Right ventricle myocardium inferior (tissue), 1 donor: ENCODE measurements at regions not wholly inside any gene's neighbourhood (a gene's known extent, or its start where the extent isn't known, plus 50 kb on each side); places are given as distances from the start of the nearest gene placed in this dataset.

ENCODE experiments used
- ATAC-seq: fragments of 200-7000 bp; cut with Tn5 transposase; one replicate; pipeline ENCODE4 v1.9.1; 2020; ENCODE audit warnings: mild to moderate bottlenecking, moderate library complexity
- DNase-seq: peaks from one replicate; pipeline ENCODE4 v3.0.0; 2021; ENCODE audit errors: missing footprints
- intact Hi-C: fragments of 100-400 bp; cut with DNase I; formaldehyde crosslinking; loops from one replicate; pipeline ENCODE4 v1.11.0; 2022
- donor health status: DM: no; HTN: yes; CAD: no; lungs with severe emphysema.

DNA sequence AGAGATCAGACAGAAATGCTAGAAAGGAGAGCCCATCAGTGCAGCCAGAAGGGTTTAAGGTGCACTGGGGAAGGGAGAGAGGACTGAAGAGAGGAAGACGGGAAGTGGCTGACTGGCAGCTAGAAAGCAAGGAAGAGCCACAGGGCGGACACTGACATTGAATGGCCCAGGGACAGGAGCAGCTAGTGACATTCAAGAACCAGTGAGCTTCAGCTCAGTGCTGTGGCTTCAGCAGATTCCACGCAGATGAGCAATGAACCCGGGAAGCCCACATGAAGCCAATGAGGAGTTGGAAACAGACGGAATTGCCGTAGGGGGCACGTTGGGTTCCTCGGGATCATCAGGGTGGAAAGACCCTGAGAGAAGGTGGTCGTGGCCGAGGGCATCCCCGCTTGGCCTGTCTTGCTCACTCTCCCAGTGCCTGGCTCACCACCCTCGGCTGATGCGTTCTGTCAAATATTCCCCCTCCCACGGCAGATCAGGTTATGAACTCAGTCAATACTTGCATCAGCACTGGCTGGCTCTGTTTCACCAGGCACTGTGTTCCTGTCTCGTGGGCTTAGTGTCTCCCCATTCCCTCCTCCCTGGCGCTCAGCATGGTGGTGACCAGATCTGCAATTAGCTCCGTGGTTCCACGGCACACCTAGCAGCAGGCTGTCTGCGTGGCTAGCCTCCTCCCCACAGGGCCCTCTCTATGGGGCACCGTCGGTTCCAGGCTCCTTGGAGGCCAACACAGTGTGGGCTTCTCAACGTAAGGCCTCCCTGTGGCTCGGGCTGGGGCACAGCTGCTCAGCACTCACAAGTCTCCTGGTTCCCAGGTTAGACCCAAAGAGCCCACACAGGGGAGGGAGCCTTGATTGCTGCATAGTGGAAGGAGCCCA lies 145.5 kb downstream of the TRIM29 start:
- DNase-seq (no peak), ATAC-seq (no peak)
- intact Hi-C loops = no loop called here

DNA sequence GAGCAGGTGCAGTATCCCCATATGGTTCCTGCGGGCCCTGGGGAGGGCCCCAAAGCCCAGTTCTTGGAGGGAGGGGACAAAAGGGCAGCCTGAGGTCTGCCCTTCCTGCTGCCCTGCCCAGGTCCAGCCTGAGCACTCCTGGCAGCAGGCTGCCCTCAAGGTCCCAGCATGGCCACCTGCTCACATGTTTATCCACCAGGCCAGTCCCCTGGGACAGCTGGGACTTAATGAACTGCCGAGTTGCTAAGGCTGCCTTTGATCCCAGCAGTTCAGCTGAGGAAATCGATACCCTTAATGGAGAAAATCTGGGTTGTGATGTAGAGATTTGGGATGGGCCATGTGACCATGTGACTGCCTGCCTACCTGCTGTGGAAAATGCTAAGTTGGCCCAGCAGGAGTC lies 146.2 kb downstream of the TRIM29 start:
- ATAC-seq (no peak), DNase-seq (no peak)
- intact Hi-C loops = no loop called here

DNA sequence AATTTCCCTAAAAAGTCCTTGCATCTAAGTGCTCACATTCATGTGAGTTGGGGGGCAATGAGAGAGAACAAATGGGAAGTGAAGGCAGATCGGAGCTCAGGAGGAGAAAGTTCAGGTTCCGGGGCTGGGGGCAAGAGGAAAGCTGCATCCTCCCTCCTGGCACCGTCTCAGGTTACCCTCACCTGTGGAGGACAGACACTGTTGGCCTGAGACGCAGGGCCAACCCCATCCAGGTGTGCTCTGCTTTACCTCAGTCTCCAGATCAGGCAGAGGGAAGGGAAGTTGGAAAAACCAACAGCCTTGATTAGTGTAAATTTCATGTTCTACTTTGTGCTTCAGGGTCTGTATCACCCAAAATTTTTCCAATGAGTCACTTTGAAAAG lies 146.9 kb downstream of the TRIM29 start:
- DNase-seq (no peak), ATAC-seq (no peak)
- intact Hi-C loops = no loop called here

DNA sequence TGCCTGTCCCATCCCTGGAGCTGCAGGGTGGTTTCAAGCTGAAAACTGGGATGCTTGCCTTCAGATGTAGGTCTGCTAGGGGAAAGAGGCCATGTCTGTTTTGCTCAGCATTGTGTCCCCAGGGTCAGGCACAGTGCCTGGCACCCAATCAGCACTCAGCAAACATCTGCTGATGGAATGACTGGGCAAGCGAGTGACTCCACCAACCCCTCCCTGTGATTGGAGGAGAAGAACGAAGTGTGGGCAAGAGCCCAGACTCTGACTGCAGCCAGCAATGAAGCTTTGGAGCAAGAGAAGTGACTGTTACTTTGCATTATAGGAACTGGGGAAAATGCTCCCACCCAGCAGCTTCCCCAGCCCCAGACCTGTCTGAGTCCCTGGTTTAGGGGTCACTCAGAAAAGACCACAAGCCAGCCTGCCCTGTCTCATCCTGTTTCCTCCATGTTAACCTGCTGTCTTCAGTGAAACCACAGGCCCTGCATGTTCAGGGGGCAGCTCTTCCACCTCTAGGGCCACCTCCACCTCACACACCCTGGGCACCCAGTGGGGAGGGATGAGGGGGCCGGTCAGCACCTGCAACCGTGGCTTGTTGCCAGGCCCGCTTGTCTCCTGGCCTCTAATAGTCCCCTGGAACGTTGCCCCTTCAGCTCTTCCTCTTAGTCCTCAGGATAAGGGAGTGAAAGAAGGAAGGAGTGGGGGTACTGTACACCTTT lies 147.4 kb downstream of the TRIM29 start:
- DNase-seq (peak; percentile 76), ATAC-seq (peak; percentile 86)
- intact Hi-C loops = no loop called here

DNA sequence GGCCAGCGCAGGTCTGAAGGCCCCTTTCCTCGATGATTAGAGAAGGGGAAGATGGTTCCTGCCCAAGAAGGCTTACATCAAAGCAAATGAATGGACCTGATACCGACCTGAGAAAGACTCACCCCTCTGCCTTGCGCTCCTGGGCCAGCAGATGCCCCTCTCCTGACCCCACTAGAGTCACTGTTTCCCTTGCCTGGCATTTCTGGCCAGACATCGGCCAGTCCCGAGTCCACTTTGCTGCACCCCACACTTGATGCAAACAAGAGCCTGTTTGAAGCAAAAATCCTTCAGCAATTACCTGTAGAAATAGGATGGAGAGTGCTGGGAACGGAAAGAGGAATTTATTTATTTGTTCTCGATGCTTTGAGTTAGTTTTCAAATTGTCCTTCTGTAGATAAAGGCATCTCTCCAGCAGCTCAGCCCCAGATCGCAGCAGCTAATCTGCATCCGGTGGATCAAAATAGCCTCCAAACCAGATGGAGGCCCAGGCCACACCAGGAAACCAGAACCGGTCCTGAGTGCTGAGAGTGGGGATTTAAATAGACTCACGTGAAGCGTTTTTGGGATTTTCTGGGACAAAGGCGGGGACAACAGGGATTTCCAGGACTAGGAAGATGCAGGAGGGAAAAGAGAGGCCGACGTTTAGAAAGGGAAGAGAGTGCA lies 148.6 kb downstream of the TRIM29 start:
- intact Hi-C loops = no loop called here
- DNase-seq (no peak), ATAC-seq (no peak)

DNA sequence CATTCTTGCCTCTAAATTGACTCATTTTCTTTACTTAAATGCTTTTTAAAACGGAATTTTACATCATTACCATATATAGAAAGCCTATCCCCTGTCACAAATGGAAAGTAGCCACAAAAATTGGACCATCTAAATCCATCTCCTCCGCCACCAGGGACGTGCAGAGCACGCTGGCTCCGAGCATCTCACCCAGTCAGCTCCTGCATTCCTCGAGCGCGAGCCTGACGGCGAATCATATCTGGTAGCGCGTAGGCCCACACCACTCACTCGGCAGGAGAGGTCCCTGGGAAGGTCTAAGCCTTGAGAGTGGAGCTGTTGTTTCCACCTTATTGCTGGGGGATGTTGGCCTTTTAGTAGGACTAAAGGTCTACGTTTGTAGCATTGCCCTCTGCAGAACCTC lies 152.4 kb downstream of the TRIM29 start:
- intact Hi-C loops = no loop called here
- no peak for DNase-seq
- ATAC-seq = no peak

DNA sequence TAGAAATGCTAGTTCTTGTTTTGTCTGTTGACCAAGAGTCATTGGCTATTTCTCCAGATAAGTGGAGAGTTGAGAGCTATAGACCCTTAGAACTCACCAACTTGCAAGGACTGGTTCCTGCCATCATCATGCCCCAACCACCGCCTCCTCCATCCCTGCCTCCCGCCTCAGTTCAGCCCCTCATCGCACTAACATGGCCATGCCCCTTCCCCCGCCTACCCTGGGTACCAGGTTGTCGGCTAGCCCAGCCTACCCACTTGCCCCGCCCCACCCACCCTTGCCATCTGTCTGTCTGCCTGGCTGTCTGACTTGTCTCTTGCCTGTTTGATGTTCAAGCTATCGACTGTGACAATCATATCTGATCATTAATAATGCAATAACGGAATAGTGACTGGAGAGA lies 154.1 kb downstream of the TRIM29 start:
- no peak for DNase-seq
- intact Hi-C loops = no loop called here
- no peak for ATAC-seq

DNA sequence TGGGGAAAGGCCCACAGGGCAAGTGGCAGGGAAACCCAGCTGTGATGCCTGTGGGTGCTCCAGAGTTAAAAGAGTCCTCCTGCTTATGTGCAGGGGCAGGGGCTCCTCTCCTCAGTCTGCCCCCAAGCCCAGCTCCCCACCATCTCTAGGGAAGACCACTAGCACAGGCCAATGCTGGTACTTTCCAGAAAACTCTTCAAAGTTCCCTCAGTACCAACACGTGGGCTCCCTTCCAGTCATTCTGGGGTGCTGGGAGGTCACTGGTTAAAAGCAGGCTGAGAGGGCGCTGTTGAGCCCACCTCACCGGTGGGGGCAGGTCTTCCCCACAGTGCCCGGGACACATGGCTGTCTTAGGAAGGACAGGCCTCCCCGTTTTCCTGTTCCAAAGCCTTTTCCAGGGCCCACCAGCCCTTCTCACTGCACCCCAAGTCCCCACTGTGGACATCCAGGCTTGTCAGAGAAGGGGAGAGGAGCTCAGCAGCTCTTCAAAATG lies 154.6 kb downstream of the TRIM29 start:
- DNase-seq = no peak
- intact Hi-C loops = no loop called here
- no peak for ATAC-seq

DNA sequence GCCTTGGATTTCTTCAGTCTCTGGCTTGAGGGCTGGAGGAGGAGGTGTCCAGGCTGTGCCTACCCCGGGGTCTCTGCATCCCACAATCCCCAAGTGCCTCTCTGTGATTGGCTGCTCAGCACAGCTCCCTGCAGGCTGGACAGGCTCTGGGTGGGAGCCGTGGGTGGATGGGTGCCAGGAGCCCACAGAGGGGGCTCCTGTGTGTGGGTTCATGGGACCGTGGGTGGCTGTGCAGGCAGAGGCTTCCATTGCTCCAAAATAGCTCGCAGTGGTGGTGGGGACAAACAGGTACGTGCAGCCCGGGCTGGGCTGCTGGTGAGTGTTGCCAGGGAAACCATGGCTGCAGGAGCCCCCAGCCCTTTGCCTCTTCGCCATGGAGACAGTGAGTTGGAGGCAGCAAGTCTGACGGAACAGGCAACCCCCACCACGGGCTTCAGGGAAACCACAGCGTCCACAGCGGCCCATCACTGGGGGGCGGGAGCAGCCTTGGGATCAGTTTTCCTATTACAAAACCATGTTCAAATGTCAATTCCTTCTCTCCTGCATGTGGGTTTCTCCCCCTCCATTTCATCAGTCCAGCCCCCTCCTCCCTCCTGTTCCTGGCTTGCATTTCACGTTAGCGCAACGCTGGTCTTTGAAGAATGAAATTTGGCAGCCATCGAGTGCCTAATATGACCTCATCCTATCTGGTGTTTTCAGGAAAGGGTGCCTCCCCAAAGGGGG lies 155.2 kb downstream of the TRIM29 start:
- DNase-seq (no peak), ATAC-seq (peak; percentile 36)

DNA sequence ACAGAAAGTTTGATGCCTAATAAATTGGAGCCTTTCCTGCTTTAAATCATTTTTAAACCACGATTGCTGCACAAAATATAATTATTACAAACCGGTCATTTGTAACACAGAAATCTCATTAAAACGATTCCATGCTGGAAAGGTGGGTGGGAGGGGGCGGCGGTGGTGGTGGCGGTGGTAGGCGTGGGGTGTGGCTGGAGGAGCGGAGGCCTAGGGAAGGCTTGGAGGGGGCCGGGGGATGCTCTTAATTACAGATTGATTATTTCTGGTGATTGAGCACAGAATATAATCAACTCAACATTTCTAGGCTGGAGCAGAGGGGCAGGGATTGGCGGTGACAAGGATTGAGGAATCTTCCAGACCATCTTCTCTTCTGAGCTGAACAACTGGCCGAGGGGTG lies 157.5 kb downstream of the TRIM29 start:
- no peak for DNase-seq
- intact Hi-C loops = no loop called here
- ATAC-seq = no peak

More for the DNA sequence above, 155.2 kb downstream of the TRIM29 start:
- intact Hi-C loops = no loop called here

DNA sequence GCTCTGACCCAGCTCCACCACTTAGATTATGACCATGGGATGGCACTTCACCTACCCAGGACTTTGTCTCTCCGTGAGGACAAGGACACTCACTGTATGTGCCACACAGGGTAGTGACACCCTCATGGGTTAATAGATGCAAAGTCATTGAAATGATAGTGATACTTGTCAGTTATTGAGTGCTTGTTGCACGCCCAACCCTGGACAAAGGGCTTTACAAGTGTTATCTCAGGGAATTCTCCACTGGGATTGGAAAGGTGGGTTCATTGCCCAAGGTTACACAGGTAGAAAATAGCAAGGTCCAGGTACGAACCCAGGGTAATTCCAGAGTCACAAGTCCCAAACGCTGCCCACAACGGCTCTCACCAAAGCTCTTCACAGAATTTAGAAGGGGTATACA lies 158.2 kb downstream of the TRIM29 start:
- ATAC-seq (no peak), DNase-seq (no peak)
- intact Hi-C loops = no loop called here

DNA sequence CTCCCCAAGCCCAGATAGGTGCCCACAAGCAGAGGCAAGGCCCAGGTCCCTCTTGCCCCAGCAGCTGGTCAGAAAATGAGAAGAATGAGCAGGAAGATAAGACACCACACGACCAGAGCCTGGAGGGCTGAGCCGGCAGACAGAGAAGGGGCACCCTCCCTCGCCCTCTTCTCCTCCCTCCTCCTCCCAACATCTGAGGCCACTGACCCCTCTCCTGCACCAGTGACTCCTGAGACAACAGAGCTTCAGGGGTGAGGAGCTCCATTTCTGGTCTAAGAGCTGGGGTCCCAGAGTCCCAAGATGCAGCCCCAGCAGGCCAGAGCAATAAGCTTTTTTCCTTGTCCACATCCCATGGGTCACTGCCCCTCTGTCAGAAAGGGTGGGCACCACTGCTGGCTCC lies 159.2 kb downstream of the TRIM29 start:
- intact Hi-C loops = no loop called here
- no peak for DNase-seq
- no peak for ATAC-seq

DNA sequence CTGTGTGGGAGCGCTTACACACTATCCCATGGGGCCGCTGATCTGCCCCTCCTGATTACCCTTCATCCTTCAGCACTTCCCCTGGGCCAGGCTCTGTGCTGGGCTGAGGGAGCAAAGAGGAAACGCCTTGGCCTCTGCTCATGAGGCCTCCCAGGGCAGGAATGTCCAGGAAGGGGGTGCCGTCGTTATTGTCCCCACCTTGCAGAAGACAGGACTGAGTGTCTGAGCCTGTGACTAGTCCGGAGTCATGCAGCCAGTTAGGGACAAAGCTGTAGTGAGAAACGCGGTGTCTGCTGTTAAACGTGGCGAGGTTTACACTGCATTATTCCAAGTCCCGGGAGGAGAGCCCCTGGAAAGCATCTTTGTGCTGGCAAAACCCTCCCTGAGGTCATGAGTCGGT lies 160.0 kb downstream of the TRIM29 start:
- no peak for DNase-seq
- no peak for ATAC-seq
- intact Hi-C loops = no loop called here

DNA sequence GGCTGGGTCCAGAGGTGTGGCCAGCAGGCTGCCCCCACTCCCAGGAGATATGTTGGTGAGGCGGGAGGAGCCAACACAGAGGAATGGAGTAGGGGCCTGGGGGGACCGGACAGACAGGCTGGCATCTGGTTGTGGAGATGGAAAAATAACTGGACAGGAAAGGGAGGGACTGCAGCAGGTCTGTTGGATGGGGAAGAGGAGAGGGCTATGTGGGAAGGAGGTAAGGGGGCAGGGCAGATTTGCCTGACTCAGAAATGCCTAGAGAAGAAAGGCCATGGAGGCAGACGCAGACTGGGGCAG lies 160.4 kb downstream of the TRIM29 start:
- DNase-seq (no peak), ATAC-seq (no peak)
- intact Hi-C loops = no loop called here

DNA sequence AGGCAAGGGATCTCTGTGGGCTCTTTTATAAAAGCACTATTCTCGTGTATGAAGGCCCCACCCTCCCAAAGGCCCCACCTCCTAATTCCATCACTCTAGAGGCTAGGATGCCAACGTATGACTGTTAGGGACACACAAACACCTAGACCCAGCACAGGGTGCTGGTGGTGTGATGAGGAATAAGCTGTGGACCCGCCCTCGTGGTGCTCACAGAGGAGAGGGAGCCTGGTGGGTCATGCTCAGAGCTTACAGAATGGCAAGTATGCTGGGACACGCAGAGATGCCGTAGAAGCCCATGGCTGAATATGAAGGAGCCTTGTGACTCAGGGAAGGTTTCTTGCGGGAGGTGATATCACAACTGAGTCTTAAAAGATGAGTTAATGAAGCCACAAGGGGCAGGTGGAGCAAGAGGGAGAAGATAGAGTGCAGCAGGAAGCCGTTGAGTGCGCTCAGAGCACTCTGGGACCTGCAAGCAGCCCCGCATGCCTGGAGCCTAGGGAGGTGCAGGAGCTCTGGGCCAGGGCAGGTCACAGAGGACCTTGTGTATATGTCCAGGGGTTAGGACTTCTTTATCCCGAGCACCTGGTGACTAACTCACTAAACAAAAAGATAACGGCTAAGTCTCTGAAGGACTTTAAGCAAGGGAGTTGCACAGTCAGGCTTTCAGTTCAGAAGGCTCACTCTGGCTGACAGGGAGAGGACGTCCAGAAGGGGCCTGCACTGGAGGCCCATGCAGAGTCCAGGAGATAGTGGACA lies 160.9 kb downstream of the TRIM29 start:
- intact Hi-C loops = no loop called here
- DNase-seq = no peak
- ATAC-seq = no peak

DNA sequence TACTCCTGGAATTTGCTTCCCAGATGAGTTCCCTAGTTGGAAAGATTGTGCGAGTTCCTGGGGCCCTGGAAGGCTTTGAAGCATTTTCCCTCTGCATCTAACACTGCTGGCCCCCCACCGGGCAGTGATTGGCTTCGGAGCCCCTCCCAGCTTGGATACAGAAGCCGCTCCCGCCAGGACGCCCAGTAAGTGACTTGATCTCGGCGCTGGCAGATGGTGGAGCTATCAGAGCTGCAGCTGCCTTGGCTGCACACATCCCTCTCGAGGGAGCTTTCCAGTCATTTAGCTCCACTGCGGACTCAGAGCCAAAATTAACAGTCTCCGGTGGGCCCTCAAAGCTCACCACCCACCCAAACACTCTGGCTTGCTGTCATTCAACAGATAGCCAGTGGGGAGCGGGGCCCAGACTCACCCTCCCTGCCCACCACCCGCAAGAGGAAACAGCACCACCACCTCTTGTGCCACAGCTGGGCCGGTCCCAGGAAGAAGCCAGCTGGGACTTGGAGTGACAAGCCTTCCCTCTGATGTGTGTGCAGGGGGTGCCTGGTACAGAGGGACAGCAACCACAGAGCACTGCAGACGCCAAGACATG lies 162.3 kb downstream of the TRIM29 start:
- intact Hi-C loops = no loop called here
- ATAC-seq (peak; percentile 36), DNase-seq (no peak)

DNA sequence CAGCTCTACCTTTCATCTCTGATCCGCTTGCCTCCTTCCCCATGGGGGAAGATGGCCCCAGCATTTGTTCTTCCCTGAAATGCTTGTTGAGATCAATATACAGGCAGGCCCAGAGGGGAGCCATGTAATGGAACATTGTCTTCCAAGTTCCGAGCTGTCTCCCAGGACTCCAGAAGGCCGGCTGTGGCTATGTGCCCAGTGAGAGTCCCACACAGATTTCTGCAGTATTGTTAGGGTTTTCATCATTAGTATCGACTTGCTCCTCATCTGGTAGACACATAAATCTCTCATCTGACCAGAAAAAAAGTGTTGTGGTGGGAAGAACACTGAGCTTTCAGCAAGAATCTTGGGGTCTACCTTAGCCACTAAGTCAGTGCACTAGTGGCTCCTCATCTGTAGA lies 163.4 kb downstream of the TRIM29 start:
- intact Hi-C loops = no loop called here
- DNase-seq = no peak
- ATAC-seq = no peak

DNA sequence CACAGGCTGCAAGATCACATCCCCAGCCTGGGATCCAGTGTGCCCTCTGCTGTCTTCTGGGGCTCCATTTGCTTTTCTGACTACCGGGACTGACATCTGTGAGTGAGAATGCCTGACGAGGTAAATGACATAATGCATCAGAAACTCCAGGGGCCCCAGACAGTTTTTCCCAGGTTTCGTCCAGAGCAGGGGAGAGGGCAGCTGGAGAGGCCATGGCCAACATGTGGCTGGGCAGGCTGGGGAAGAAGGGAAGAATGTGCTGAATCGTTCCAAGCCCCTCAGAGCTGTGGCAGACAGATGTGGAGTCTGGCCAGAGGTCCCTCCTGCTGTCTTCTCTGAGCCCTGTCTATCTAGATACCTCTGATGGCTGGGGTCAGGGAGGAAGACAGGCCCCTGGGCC lies 163.9 kb downstream of the TRIM29 start:
- no peak for ATAC-seq
- DNase-seq = no peak
- intact Hi-C loops = no loop called here
